HepG2 (cell line): ENCODE measurements at regions not wholly inside any gene's neighbourhood (a gene's known extent, or its start where the extent isn't known, plus 50 kb on each side); places are given as distances from the start of the nearest gene placed in this dataset.

Experiments used
- ATAC-seq: fragments of 200-7000 bp; cut with Tn5 transposase; 3 replicates; pipeline ENCODE4 v1.9.1; 2020; ENCODE audit warnings: mild to moderate bottlenecking, moderate library complexity
- BruUV-seq: library from RNA; stranded (reverse); fragments of 400-500 nt; replicated peaks from 2 replicates; lab custom pipeline; 2021; lab: Mats Ljungman, UMichigan
- CTCF ChIA-PET: fragments of 300-600 bp; formaldehyde crosslinking; extraction: SDS; loops from one replicate; lab custom pipeline; 2021; ENCODE audit warnings: low total read pairs, inconsistent platforms, low intra/inter-chr PET ratio; lab: Yijun Ruan, JAX
- POLR2A ChIA-PET: fragments of 350-600 bp; sonication (Branson Sonifier 250); formaldehyde crosslinking; loops from one replicate; lab custom pipeline; 2020; ENCODE audit warnings: antibody characterized with exemption, inconsistent platforms; lab: Yijun Ruan, JAX
- DNase-seq: peaks from one replicate; pipeline ENCODE4 v3.0.0-alpha.2; 2015; ENCODE audit warnings: low spot score
- FAIRE-seq: peaks from 3 replicates; lab custom pipeline; 2011; peaks lifted over from hg19 to GRCh38; lab: Jason Lieb, UNC
- H2AFZ ChIP-seq: one replicate; pipeline ENCODE4 v1.6.1; 2011; ENCODE audit warnings: low read length, inconsistent platforms
- H3K27ac ChIP-seq: fragments of 300-600 bp; 3 replicates; pipeline ENCODE4 v1.8.0; 2011; ENCODE audit warnings: mixed run types, mild to moderate bottlenecking, mixed read lengths, low read length, inconsistent platforms; ENCODE audit not compliant: insufficient read depth; ENCODE audit errors: extremely low read length
- H3K27me3 ChIP-seq, 2 experiments: fragments of 200-600 bp in 1 of 2; 2 replicates in 1 of 2; 3 replicates in 1 of 2; pipeline versions ENCODE4 v1.6.0 to v1.8.0; 2011; ENCODE audit warnings: low read length in 2 of 2, mild to moderate bottlenecking in 2 of 2, moderate library complexity in 2 of 2, inconsistent platforms in 1 of 2; ENCODE audit not compliant: insufficient read depth in 2 of 2, control insufficient read depth in 1 of 2
- H3K36me3 ChIP-seq, 2 experiments: fragments of 200-600 bp in 1 of 2; replicated peaks in 1 of 2; 2 replicates in 1 of 2; 3 replicates in 1 of 2; pipeline versions ENCODE4 v1.5.1 to v1.8.0; 2011; ENCODE audit warnings: low read length in 2 of 2, inconsistent platforms in 1 of 2; ENCODE audit not compliant: insufficient read depth in 2 of 2, control insufficient read depth in 1 of 2
- H3K4me1 ChIP-seq: 2 replicates; pipeline ENCODE4 v1.5.1; 2012; ENCODE audit warnings: low read length, inconsistent platforms; ENCODE audit not compliant: insufficient read depth
- H3K4me2 ChIP-seq: 2 replicates; pipeline ENCODE4 v1.6.0; 2011; ENCODE audit warnings: low read depth, low read length, inconsistent platforms
- H3K4me3 ChIP-seq, 3 experiments: fragments of 200-600 bp in 1 of 3; sonication (generic), shearing (Covaris generic) in 1 of 3; replicated peaks in 1 of 3; 2 replicates each; pipeline ENCODE4 v1.5.1; 2011 to 2016; ENCODE audit warnings: low read length in 3 of 3, inconsistent platforms in 2 of 3, low read depth in 2 of 3, mild to moderate bottlenecking in 2 of 3, control low read depth in 1 of 3, mixed read lengths in 1 of 3; ENCODE audit not compliant: insufficient read depth in 1 of 3
- H3K79me2 ChIP-seq: one replicate; pipeline ENCODE4 v1.6.1; 2011; ENCODE audit warnings: low read length, inconsistent platforms; ENCODE audit not compliant: insufficient read depth
- H3K9ac ChIP-seq: 2 replicates; pipeline ENCODE4 v1.6.0; 2011; ENCODE audit warnings: mild to moderate bottlenecking, low read depth, low read length, inconsistent platforms; ENCODE audit not compliant: insufficient read depth
- H3K9me3 ChIP-seq: 2 replicates; pipeline ENCODE4 v1.5.1; 2012; ENCODE audit warnings: mild to moderate bottlenecking, low read length
- H4K20me1 ChIP-seq: 2 replicates; pipeline ENCODE4 v1.6.0; 2011; ENCODE audit warnings: inconsistent platforms, mild to moderate bottlenecking, low read length, moderate library complexity; ENCODE audit not compliant: insufficient read depth
- ATM ChIP-seq: fragments of 450-650 bp; IDR thresholded peaks from 2 replicates; pipeline ENCODE4 v1.7.1; 2017; ENCODE audit warnings: mild to moderate bottlenecking, borderline replicate concordance
- CEBPB ChIP-seq: IDR thresholded peaks from 2 replicates; pipeline ENCODE4 v1.6.1; 2011; ENCODE audit warnings: low read depth, low read length, improper control_type of control experiment, borderline replicate concordance
- FOXA3 ChIP-seq: IDR thresholded peaks from 2 replicates; pipeline ENCODE4 v1.6.1; 2016; ENCODE audit warnings: missing genetic modification reagents, missing compliant biosample characterization
- GTF3A ChIP-seq: sonication (generic); formaldehyde crosslinking; conservative IDR thresholded peaks from 2 replicates; pipeline ENCODE4 v1.4.0; 2020; ENCODE audit warnings: mild to moderate bottlenecking, missing genetic modification reagents
- NFE2L1 ChIP-seq: sonication (generic); formaldehyde crosslinking; IDR thresholded peaks from 2 replicates; pipeline ENCODE4 v1.4.0; 2020; ENCODE audit warnings: missing genetic modification reagents, mild to moderate bottlenecking, borderline replicate concordance
- NFRKB ChIP-seq: fragments of 450-650 bp; IDR thresholded peaks from 2 replicates; pipeline ENCODE4 v1.6.1; 2017
- PAXIP1 ChIP-seq: sonication (generic); formaldehyde crosslinking; conservative IDR thresholded peaks from 2 replicates; pipeline ENCODE4 v1.4.0; 2020; ENCODE audit warnings: mild to moderate bottlenecking, missing genetic modification reagents, moderate library complexity
- RFX1 ChIP-seq: fragments of 450-650 bp; IDR thresholded peaks from 2 replicates; pipeline ENCODE4 v1.6.1; 2017
- SALL1 ChIP-seq: sonication (generic); formaldehyde crosslinking; IDR thresholded peaks from 2 replicates; pipeline ENCODE4 v1.8.0; 2022; ENCODE audit warnings: mild to moderate bottlenecking, missing genetic modification reagents
- SMAD9 ChIP-seq: sonication (generic); formaldehyde crosslinking; IDR thresholded peaks from 2 replicates; pipeline ENCODE4 v1.5.1; 2020; ENCODE audit warnings: mild to moderate bottlenecking, missing genetic modification reagents
- ZBTB3 ChIP-seq: sonication (generic); formaldehyde crosslinking; IDR thresholded peaks from 2 replicates; pipeline ENCODE4 v1.4.0; 2020; ENCODE audit warnings: low read depth, mild to moderate bottlenecking, moderate library complexity, missing genetic modification reagents, borderline replicate concordance
- ZNF230 ChIP-seq: sonication (generic); formaldehyde crosslinking; IDR thresholded peaks from 2 replicates; pipeline ENCODE4 v1.4.0; 2020; ENCODE audit warnings: mild to moderate bottlenecking, missing genetic modification reagents
- ZNF333 ChIP-seq: sonication (generic); formaldehyde crosslinking; IDR thresholded peaks from 2 replicates; pipeline ENCODE4 v1.4.0; 2020; ENCODE audit warnings: mild to moderate bottlenecking, missing genetic modification reagents, borderline replicate concordance
- ZNF547 ChIP-seq: sonication (generic); formaldehyde crosslinking; IDR thresholded peaks from 2 replicates; pipeline ENCODE4 v1.5.1; 2020; ENCODE audit warnings: mild to moderate bottlenecking, missing genetic modification reagents
- ZNF563 ChIP-seq: sonication (generic); formaldehyde crosslinking; IDR thresholded peaks from 2 replicates; pipeline ENCODE4 v1.8.0; 2022; ENCODE audit warnings: mild to moderate bottlenecking, moderate library complexity, missing genetic modification reagents
- ZNF709 ChIP-seq: sonication (generic); formaldehyde crosslinking; IDR thresholded peaks from 2 replicates; pipeline ENCODE4 v1.5.0; 2020; ENCODE audit warnings: mild to moderate bottlenecking, missing genetic modification reagents
- WGBS: methylation state at CpG from one replicate; pipeline ENCODE4 v1.1.6; 2017; ENCODE audit warnings: low lambda C conversion rate; 5-methylcytosine and 5-hydroxymethylcytosine counted together
- in situ Hi-C: cut with HindIII; loops from 2 replicates; pipeline ENCODE4 v1.10.0; 2017; ENCODE audit warnings: low pct_unique_long_range_greater_than_20kb; ENCODE audit not compliant: extremely low pct_ligation_motif_present
- intact Hi-C: fragments of 100-400 bp; cut with micrococcal nuclease; formaldehyde crosslinking; loops from one replicate; pipeline ENCODE4 v1.10.0; 2022; ENCODE audit not compliant: unreplicated experiment
- TF ChIP-seq, protein P1 (sequence below): sonication (generic); formaldehyde crosslinking; conservative IDR thresholded peaks from 2 replicates; pipeline ENCODE4 v1.8.0; 2022; ENCODE audit warnings: mild to moderate bottlenecking, moderate library complexity, missing genetic modification reagents
- TF ChIP-seq, protein P2 (sequence below): sonication (generic); formaldehyde crosslinking; IDR thresholded peaks from 2 replicates; pipeline ENCODE4 v1.4.0; 2020; ENCODE audit warnings: low read depth, mild to moderate bottlenecking, missing genetic modification reagents

- no peaks in the 10 kb centered on the region for H3K9me3 ChIP-seq
- 19% methylated on average over 1 of the region's 2 CpGs for WGBS
- FAIRE-seq = no peak
- intact Hi-C loops = no loop called here
- no peak overlapping the region for H2AFZ ChIP-seq
- no peak overlapping the region for H3K27ac ChIP-seq
- H3K9ac ChIP-seq = no peak overlapping the region
- no peak for ATAC-seq
- CTCF ChIA-PET = no interaction called here
- no peak overlapping the region for H3K4me3 ChIP-seq
- no peaks in the 10 kb centered on the region for H3K27me3 ChIP-seq
- no peaks in the 10 kb centered on the region for H4K20me1 ChIP-seq
- no peak for DNase-seq
- no peaks in the 10 kb centered on the region for H3K4me1 ChIP-seq
- H3K4me2 ChIP-seq = no peak overlapping the region
- TF ChIP-seq NFE2L1 (CRISPR knock-in tag) (no peak), ZNF230 (no peak), ZNF563 (CRISPR knock-in tag) (no peak), RFX1 (no peak), PAXIP1 (CRISPR knock-in tag) (no peak), ZNF333 (CRISPR knock-in tag) (no peak), ATM (no peak), ZNF709 (CRISPR knock-in tag) (no peak), SMAD9 (no peak), FOXA3 (CRISPR knock-in tag) (no peak), SALL1 (CRISPR knock-in tag) (no peak), GTF3A (CRISPR knock-in tag) (no peak), ZBTB3 (CRISPR knock-in tag) (no peak), CEBPB (no peak), NFRKB (no peak), ZNF547 (CRISPR knock-in tag) (no peak)
- TF ChIP-seq, protein P1, sequence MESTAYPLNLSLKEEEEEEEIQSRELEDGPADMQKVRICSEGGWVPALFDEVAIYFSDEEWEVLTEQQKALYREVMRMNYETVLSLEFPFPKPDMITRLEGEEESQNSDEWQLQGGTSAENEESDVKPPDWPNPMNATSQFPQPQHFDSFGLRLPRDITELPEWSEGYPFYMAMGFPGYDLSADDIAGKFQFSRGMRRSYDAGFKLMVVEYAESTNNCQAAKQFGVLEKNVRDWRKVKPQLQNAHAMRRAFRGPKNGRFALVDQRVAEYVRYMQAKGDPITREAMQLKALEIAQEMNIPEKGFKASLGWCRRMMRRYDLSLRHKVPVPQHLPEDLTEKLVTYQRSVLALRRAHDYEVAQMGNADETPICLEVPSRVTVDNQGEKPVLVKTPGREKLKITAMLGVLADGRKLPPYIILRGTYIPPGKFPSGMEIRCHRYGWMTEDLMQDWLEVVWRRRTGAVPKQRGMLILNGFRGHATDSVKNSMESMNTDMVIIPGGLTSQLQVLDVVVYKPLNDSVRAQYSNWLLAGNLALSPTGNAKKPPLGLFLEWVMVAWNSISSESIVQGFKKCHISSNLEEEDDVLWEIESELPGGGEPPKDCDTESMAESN (CRISPR knock-in tag) = no peak
- TF ChIP-seq, protein P2, sequence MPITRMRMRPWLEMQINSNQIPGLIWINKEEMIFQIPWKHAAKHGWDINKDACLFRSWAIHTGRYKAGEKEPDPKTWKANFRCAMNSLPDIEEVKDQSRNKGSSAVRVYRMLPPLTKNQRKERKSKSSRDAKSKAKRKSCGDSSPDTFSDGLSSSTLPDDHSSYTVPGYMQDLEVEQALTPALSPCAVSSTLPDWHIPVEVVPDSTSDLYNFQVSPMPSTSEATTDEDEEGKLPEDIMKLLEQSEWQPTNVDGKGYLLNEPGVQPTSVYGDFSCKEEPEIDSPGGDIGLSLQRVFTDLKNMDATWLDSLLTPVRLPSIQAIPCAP (CRISPR knock-in tag) = no peak
- H3K79me2 ChIP-seq = no peaks in the 10 kb centered on the region
- POLR2A ChIA-PET = no interaction called here
- in situ Hi-C loops = no loop called here
- BruUV-seq = no TSS peak
- H3K36me3 ChIP-seq = no peaks in the 10 kb centered on the region
These were observed 724.0 kb upstream of the FZD8 start for GRCh38 chr10:36366065-36366464.
